ENCODE measurements at regions not wholly inside any gene's neighbourhood (a gene's known extent, or its start where the extent isn't known, plus 50 kb on each side); places are given as distances from the start of the nearest gene placed in this dataset.

- Histone ChIP-seq H3K79me2 (ENCODE audit: low read length) (no peaks in the 10 kb centered on the region), H3K9me3 (replicated peaks; ENCODE audit: insufficient read depth, low read length) (no peaks in the 10 kb centered on the region), H3K4me2 (ENCODE audit: low read depth, low read length) (no peak overlapping the region), H3K9me2 (replicated peaks; ENCODE audit: insufficient read depth, low read length) (no peaks in the 10 kb centered on the region), H2AFZ (ENCODE audit: low read length) (no peak overlapping the region), H3K27me3 (replicated peaks; ENCODE audit: insufficient read depth, low read length) (no peaks in the 10 kb centered on the region), H3K4me3 (ENCODE audit: low read length) (no peak overlapping the region), H3K9ac (ENCODE audit: low read length) (no peak overlapping the region), H3K36me3 (replicated peaks; ENCODE audit: insufficient read depth, low read length) (no peaks in the 10 kb centered on the region), H3F3A (ENCODE audit: insufficient read depth, low read length) (no peaks in the 10 kb centered on the region), H3K27ac (ENCODE audit: low read length) (no peak overlapping the region), H4K20me1 (ENCODE audit: insufficient read depth, low read length) (no peaks in the 10 kb centered on the region), H3K4me1 (ENCODE audit: low read length) (no peaks in the 10 kb centered on the region)
- no peak for DNase-seq
- TF ChIP-seq CTCF (IDR thresholded peaks at IDR 0.05; ENCODE audit: low read length) (no peak), EZH2phosphoT487 (IDR thresholded peaks at IDR 0.05; ENCODE audit: low read length) (no peak), EZH2 (optimal IDR thresholded peaks at IDR 0.05; ENCODE audit: low read depth, low read length) (no peak)
Measured at GRCh38 chr7:113321201-113321600, 202.8 kb upstream of the SMIM30 start.

- no peak overlapping the region for H3K9ac ChIP-seq (ENCODE audit: low read length)
- no peak overlapping the region for H3K4me3 ChIP-seq (ENCODE audit: low read length)
- no peak for DNase-seq
- no peaks in the 10 kb centered on the region for H3K9me2 ChIP-seq (replicated peaks; ENCODE audit: insufficient read depth, low read length)
- H3F3A ChIP-seq (ENCODE audit: insufficient read depth, low read length), result no peaks in the 10 kb centered on the region
- H3K27me3 ChIP-seq (replicated peaks; ENCODE audit: insufficient read depth, low read length), result no peaks in the 10 kb centered on the region
- no peak overlapping the region for H2AFZ ChIP-seq (ENCODE audit: low read length)
- H3K27ac ChIP-seq (ENCODE audit: low read length), result no peak overlapping the region
- no peaks in the 10 kb centered on the region for H3K36me3 ChIP-seq (replicated peaks; ENCODE audit: insufficient read depth, low read length)
- no peak for TF ChIP-seq EZH2phosphoT487 (IDR thresholded peaks at IDR 0.05; ENCODE audit: low read length)
- TF ChIP-seq EZH2 (optimal IDR thresholded peaks at IDR 0.05; ENCODE audit: low read depth, low read length), result no peak
- no peak for TF ChIP-seq CTCF (IDR thresholded peaks at IDR 0.05; ENCODE audit: low read length)
- no peak overlapping the region for H3K4me2 ChIP-seq (ENCODE audit: low read depth, low read length)
- H4K20me1 ChIP-seq (ENCODE audit: insufficient read depth, low read length), result no peaks in the 10 kb centered on the region
- H3K4me1 ChIP-seq (ENCODE audit: low read length), result no peaks in the 10 kb centered on the region
- no peaks in the 10 kb centered on the region for H3K9me3 ChIP-seq (replicated peaks; ENCODE audit: insufficient read depth, low read length)
- no peaks in the 10 kb centered on the region for H3K79me2 ChIP-seq (ENCODE audit: low read length)
Measured at GRCh38 chr7:113320419-113320818, 202.1 kb upstream of the SMIM30 start.

- no peak overlapping the region for H3K9ac ChIP-seq (ENCODE audit: low read length)
- H3K27ac ChIP-seq (ENCODE audit: low read length), result no peak overlapping the region
- DNase-seq, result no peak
- no peak overlapping the region for H3K4me2 ChIP-seq (ENCODE audit: low read depth, low read length)
- no peak overlapping the region for H3K4me3 ChIP-seq (ENCODE audit: low read length)
- no peaks in the 10 kb centered on the region for H3K9me2 ChIP-seq (replicated peaks; ENCODE audit: insufficient read depth, low read length)
- no peak for TF ChIP-seq EZH2 (optimal IDR thresholded peaks at IDR 0.05; ENCODE audit: low read depth, low read length)
- no peak for TF ChIP-seq EZH2phosphoT487 (IDR thresholded peaks at IDR 0.05; ENCODE audit: low read length)
- TF ChIP-seq CTCF (IDR thresholded peaks at IDR 0.05; ENCODE audit: low read length), result no peak
- no peaks in the 10 kb centered on the region for H3K79me2 ChIP-seq (ENCODE audit: low read length)
- no peaks in the 10 kb centered on the region for H3F3A ChIP-seq (ENCODE audit: insufficient read depth, low read length)
- no peaks in the 10 kb centered on the region for H3K9me3 ChIP-seq (replicated peaks; ENCODE audit: insufficient read depth, low read length)
- no peaks in the 10 kb centered on the region for H3K4me1 ChIP-seq (ENCODE audit: low read length)
- H3K36me3 ChIP-seq (replicated peaks; ENCODE audit: insufficient read depth, low read length), result no peaks in the 10 kb centered on the region
- no peaks in the 10 kb centered on the region for H4K20me1 ChIP-seq (ENCODE audit: insufficient read depth, low read length)
- no peak overlapping the region for H2AFZ ChIP-seq (ENCODE audit: low read length)
- H3K27me3 ChIP-seq (replicated peaks; ENCODE audit: insufficient read depth, low read length), result no peaks in the 10 kb centered on the region
Measured at GRCh38 chr7:113314594-113314993, 196.2 kb upstream of the SMIM30 start.
